ENCODE measurements at regions not wholly inside any gene's neighbourhood (a gene's known extent, or its start where the extent isn't known, plus 50 kb on each side); places are given as distances from the start of the nearest gene placed in this dataset.
"Not testable (repeated sequence)": the region's sequence is repeated elsewhere in the genome, so short reads cannot be mapped to it uniquely, and the experiment has no call there.

DNA sequence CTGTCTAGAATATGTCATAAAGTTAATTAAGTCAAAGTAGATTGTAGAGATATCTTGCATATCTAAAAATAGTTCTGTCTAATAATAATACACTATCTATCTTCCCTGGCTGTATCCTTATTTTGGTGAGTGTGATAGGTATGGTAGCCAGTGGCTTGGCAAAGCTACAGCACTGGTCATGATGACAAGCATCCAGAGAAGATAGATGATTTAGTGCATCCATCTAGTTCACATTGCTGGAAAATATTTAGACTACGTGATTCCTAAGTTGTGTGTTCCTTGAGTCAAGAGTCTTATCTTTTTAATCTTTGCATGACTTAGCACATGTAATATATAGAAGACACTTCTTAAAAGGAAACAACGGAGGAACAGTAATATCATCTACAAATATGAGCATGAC, 711.2 kb upstream of the KCND2 start:
- no peak for DNase-seq
- Mint-ChIP-seq H3K27ac (no peak overlapping the region), H3K27me3 (no peaks in the 10 kb centered on the region), H3K4me1 (no peaks in the 10 kb centered on the region), H3K36me3 (ENCODE audit: low read depth) (no peaks in the 10 kb centered on the region), H3K9me3 (no peaks in the 10 kb centered on the region), H3K4me3 (no peak overlapping the region)
- intact Hi-C loops (cut with micrococcal nuclease), result no loop called here

DNA sequence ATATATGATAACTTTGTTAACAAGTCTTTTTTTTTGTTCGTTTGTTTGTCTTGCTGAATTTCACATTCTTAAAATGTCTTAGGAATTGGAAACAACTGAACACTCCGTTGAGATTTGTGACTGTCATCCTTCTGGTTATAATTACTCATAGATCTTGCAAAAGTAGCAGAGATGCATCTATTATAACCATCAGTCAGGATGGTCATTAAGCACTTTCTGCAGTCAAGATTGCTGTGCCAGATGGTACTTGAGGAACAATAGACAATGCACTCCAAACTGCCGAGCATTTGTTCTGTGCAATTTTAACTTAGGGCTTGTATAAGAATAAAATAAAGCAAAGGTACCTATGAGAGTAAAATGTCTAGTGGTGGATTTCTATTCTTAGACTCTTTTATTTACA, 710.1 kb upstream of the KCND2 start:
- Mint-ChIP-seq H3K27me3 (no peaks in the 10 kb centered on the region), H3K27ac (no peak overlapping the region), H3K4me3 (no peak overlapping the region), H3K36me3 (ENCODE audit: low read depth) (no peaks in the 10 kb centered on the region), H3K9me3 (no peaks in the 10 kb centered on the region), H3K4me1 (no peaks in the 10 kb centered on the region)
- DNase-seq, result no peak
- intact Hi-C loops (cut with micrococcal nuclease), result no loop called here

- Mint-ChIP-seq H3K4me3 (no peak overlapping the region), H3K9me3 (no peaks in the 10 kb centered on the region), H3K36me3 (ENCODE audit: low read depth) (no peaks in the 10 kb centered on the region), H3K27me3 (no peaks in the 10 kb centered on the region), H3K27ac (no peak overlapping the region), H3K4me1 (no peaks in the 10 kb centered on the region)
- intact Hi-C loops (cut with micrococcal nuclease), result no loop called here
- no peak for DNase-seq
These were observed 701.3 kb upstream of the KCND2 start for GRCh38 chr7:119571666-119572065.

GRCh38 chr7:119572132-119572531, 700.8 kb upstream of the KCND2 start:
- no peaks in the 10 kb centered on the region for H3K27me3 Mint-ChIP-seq
- intact Hi-C loops (cut with micrococcal nuclease), result no loop called here

DNA sequence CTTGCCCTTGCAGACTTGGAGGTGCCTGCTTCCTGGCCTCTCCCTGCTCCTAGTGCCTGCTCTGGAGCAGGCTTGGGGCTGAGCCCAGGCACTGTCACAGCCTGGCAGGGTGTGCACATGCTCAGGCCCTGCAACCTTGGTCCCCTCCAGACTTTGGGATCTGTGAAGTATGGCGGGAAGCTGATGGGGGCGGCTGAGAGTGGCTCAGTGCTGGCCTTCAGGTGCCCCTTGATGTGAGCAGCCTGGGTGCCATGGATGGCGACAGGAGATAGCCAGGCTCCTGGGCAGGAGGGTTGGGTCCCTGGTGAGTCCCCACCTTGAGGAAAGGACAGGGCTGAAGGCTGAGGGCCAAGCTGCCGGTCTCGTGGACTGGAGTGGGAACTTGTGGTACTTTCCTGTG, 700.4 kb upstream of the KCND2 start:
- Mint-ChIP-seq H3K36me3 (ENCODE audit: low read depth) (no peaks in the 10 kb centered on the region), H3K4me1 (no peaks in the 10 kb centered on the region), H3K27ac (no peak overlapping the region), H3K27me3 (no peaks in the 10 kb centered on the region), H3K9me3 (no peaks in the 10 kb centered on the region), H3K4me3 (no peak overlapping the region)
- intact Hi-C loops (cut with micrococcal nuclease), result no loop called here
- no peak for DNase-seq

More at GRCh38 chr7:119572132-119572531, 700.8 kb upstream of the KCND2 start:
- no peak overlapping the region for H3K4me3 Mint-ChIP-seq
- no peak overlapping the region for H3K27ac Mint-ChIP-seq
- no peaks in the 10 kb centered on the region for H3K36me3 Mint-ChIP-seq (ENCODE audit: low read depth)
- H3K9me3 Mint-ChIP-seq, result no peaks in the 10 kb centered on the region
- no peak for DNase-seq
- no peaks in the 10 kb centered on the region for H3K4me1 Mint-ChIP-seq

GRCh38 chr7:119578116-119578515, 694.9 kb upstream of the KCND2 start:
- Mint-ChIP-seq H3K27me3 (no peaks in the 10 kb centered on the region), H3K9me3 (no peaks in the 10 kb centered on the region), H3K4me3 (no peak overlapping the region), H3K36me3 (ENCODE audit: low read depth) (no peaks in the 10 kb centered on the region), H3K27ac (no peak overlapping the region), H3K4me1 (no peaks in the 10 kb centered on the region)
- DNase-seq, result no peak
- intact Hi-C loops (cut with micrococcal nuclease), result no loop called here

GRCh38 chr7:119594956-119595355, 678.0 kb upstream of the KCND2 start:
- Mint-ChIP-seq H3K27ac (no peak overlapping the region), H3K36me3 (ENCODE audit: low read depth) (no peaks in the 10 kb centered on the region), H3K9me3 (peaks cover 3% of the 10 kb centered on the region), H3K4me1 (no peaks in the 10 kb centered on the region), H3K27me3 (no peaks in the 10 kb centered on the region), H3K4me3 (no peak overlapping the region)
- intact Hi-C loops (cut with micrococcal nuclease), result no loop called here
- DNase-seq, result no peak

DNA sequence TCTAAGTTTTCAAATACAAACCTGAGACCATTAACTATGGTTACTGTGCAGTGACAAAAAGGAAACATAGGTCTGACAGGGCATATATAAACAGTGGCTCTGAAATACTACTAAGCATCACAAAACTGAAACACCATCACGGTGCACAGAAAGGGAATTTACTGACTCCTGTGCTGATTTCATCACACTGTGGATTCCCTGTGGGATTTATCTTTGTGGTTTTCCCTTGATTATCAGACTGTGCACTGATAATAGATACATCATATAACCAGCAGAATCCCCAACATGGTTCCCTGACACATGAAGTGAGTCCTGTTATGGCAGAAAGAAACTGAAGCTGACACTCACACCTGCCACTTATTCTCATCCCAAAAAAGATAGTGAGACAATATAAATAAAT, 676.3 kb upstream of the KCND2 start:
- intact Hi-C loops (cut with micrococcal nuclease), result no loop called here

DNA sequence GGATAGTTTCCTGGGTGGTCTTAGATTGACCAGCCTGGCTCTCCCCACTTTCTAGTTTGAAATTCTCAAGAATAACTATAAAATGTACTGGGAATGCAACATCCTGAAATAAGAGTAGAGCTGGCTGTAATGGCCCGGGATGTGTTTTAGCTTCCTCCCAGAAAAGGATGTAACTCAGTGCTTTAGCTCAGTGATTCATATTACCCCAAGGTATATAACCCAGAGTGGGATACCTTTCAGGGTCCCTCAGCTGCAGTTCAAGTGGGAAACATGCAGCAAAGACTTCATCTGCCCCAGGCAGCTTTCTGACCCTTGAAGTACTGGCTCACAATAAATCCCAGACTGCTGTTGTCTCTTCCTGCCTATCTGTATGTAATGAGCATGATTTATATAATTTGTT, 666.7 kb upstream of the KCND2 start:
- peaks cover under 1% of the 10 kb centered on the region for H3K9me3 Mint-ChIP-seq
- no peak overlapping the region for H3K4me3 Mint-ChIP-seq
- no peaks in the 10 kb centered on the region for H3K27me3 Mint-ChIP-seq
- no peaks in the 10 kb centered on the region for H3K4me1 Mint-ChIP-seq
- no peaks in the 10 kb centered on the region for H3K36me3 Mint-ChIP-seq (ENCODE audit: low read depth)
- intact Hi-C loops (cut with micrococcal nuclease), result no loop called here
- no peak for DNase-seq
- H3K27ac Mint-ChIP-seq, result no peak overlapping the region

More for the DNA sequence above, 676.3 kb upstream of the KCND2 start:
- no peak for DNase-seq
- H3K36me3 Mint-ChIP-seq (ENCODE audit: low read depth), result no peaks in the 10 kb centered on the region
- H3K4me1 Mint-ChIP-seq, result no peaks in the 10 kb centered on the region
- no peaks in the 10 kb centered on the region for H3K27me3 Mint-ChIP-seq
- peaks cover 3% of the 10 kb centered on the region for H3K9me3 Mint-ChIP-seq
- no peak overlapping the region for H3K27ac Mint-ChIP-seq
- H3K4me3 Mint-ChIP-seq, result no peak overlapping the region

- Mint-ChIP-seq H3K4me1 (no peaks in the 10 kb centered on the region), H3K36me3 (ENCODE audit: low read depth) (no peaks in the 10 kb centered on the region), H3K27ac (no peak overlapping the region), H3K9me3 (peaks cover 4% of the 10 kb centered on the region), H3K27me3 (no peaks in the 10 kb centered on the region), H3K4me3 (no peak overlapping the region)
- DNase-seq, result no peak
- intact Hi-C loops (cut with micrococcal nuclease), result no loop called here
These were observed 652.2 kb upstream of the KCND2 start for GRCh38 chr7:119620769-119621168.

GRCh38 chr7:119623427-119623826, 649.5 kb upstream of the KCND2 start:
- Mint-ChIP-seq H3K27me3 (no peaks in the 10 kb centered on the region), H3K4me3 (no peak overlapping the region), H3K36me3 (ENCODE audit: low read depth) (no peaks in the 10 kb centered on the region), H3K27ac (no peak overlapping the region), H3K4me1 (no peaks in the 10 kb centered on the region), H3K9me3 (peaks cover 4% of the 10 kb centered on the region)
- intact Hi-C loops (cut with micrococcal nuclease), result no loop called here
- DNase-seq, result no peak

DNA sequence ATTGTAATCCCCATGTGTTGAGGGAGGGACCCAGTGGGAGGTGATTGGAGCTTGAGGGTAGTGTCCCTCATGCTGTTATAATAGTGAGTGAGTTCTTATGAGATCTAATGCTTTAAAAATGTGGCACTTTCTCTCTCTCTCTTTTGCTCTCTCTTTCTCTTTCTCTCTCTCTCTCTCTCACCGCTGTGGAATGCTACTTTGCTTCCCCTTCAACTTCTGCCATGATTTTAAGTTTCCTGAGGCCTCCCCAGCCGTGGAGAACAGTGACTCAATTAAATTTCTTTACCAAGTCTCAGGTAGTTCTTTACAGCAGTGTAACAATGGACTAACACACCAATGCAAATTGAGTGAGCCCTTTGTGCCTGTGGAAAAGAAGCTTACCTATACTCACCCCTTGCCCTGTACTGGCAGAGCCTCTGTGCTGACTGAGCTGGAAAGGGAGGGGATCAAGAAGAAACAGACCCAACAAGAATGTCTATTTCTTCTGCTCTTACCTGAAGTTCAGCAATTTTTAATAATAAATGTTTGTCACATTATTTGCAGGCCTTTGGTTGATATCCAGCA, 642.5 kb upstream of the KCND2 start:
- Mint-ChIP-seq H3K9me3 (no peaks in the 10 kb centered on the region), H3K27me3 (no peaks in the 10 kb centered on the region), H3K36me3 (ENCODE audit: low read depth) (no peaks in the 10 kb centered on the region), H3K4me3 (no peak overlapping the region), H3K4me1 (no peaks in the 10 kb centered on the region), H3K27ac (no peak overlapping the region)
- intact Hi-C loops (cut with micrococcal nuclease), result no loop called here
- DNase-seq, result no peak

DNA sequence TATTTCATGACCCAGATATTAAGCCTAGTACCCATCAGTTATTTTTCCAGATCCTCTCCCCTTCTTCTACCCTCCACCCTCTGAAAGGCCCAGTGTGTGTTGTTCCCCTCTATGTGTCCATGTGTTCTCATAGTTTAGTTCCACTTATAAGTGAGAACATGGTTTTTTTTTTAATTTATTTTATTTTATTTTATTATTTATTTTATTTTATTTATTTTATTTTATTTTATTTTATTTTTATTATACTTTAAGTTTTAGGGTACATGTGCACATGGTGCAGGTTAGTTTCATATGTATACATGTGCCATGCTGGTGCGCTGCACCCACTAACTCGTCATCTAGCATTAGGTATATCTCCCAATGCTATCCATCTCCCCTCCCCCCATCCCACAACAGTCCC, 639.2 kb upstream of the KCND2 start:
- not testable (repeated sequence) for H3K36me3 Mint-ChIP-seq (ENCODE audit: low read depth)

DNA sequence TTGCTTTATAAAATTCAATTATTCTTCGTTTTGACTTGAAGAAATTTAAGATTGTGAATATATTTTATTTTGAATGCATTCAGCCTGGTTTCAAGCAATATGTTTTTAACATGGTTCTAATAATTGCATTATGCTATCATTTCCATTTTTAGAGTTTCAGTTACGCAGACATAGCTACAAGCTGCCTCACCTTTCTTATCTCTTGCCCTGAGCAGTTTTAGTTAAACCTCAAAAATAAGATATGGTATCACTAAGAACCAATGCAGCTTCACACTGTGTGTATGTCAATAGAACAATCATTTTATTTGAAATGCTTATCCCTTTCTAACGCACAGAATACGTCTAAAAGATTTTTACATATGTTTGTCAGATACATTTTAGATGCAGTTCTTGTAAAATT, 632.6 kb upstream of the KCND2 start:
- Mint-ChIP-seq H3K9me3 (peaks cover 4% of the 10 kb centered on the region), H3K4me1 (no peaks in the 10 kb centered on the region), H3K27ac (no peak overlapping the region), H3K4me3 (no peak overlapping the region), H3K27me3 (no peaks in the 10 kb centered on the region), H3K36me3 (ENCODE audit: low read depth) (no peaks in the 10 kb centered on the region)
- DNase-seq, result no peak
- intact Hi-C loops (cut with micrococcal nuclease), result no loop called here

More for the DNA sequence above, 639.2 kb upstream of the KCND2 start:
- H3K27ac Mint-ChIP-seq; DNase-seq; H3K4me1 Mint-ChIP-seq; H3K9me3 Mint-ChIP-seq; H3K27me3 Mint-ChIP-seq; intact Hi-C loops (cut with micrococcal nuclease); H3K4me3 Mint-ChIP-seq: not testable (repeated sequence)

GRCh38 chr7:119640861-119641260, 632.1 kb upstream of the KCND2 start:
- DNase-seq, result no peak
- intact Hi-C loops (cut with micrococcal nuclease), result no loop called here
- H3K4me1 Mint-ChIP-seq, result no peaks in the 10 kb centered on the region
- H3K27ac Mint-ChIP-seq, result no peak overlapping the region
- peaks cover 4% of the 10 kb centered on the region for H3K9me3 Mint-ChIP-seq
- no peaks in the 10 kb centered on the region for H3K27me3 Mint-ChIP-seq
- no peaks in the 10 kb centered on the region for H3K36me3 Mint-ChIP-seq (ENCODE audit: low read depth)
- no peak overlapping the region for H3K4me3 Mint-ChIP-seq
